Stomach (tissue), 4 donors: ENCODE measurements at regions not wholly inside any gene's neighbourhood (a gene's known extent, or its start where the extent isn't known, plus 50 kb on each side); places are given as distances from the start of the nearest gene placed in this dataset.

Experiments
- CTCF ChIP-seq, 7 experiments: fragments of 450-650 bp in 4 of 7; fragments of 200-600 bp in 3 of 7; sonication (generic) in 3 of 7; IDR thresholded peaks; one replicate each; pipeline ENCODE4 v1.5.1; 2016 to 2019; ENCODE audit warnings: antibody characterized with exemption in 7 of 7, control low read depth in 2 of 7, mild to moderate bottlenecking in 1 of 7
- EP300 ChIP-seq: sonication (generic); formaldehyde crosslinking; IDR thresholded peaks from one replicate; pipeline ENCODE4 v1.6.1; 2017; ENCODE audit warnings: antibody characterized with exemption
- POLR2A ChIP-seq, 4 donors: fragments of 450-650 bp; IDR thresholded peaks; one replicate each; pipeline ENCODE4 v1.6.1; 2016; ENCODE audit warnings: antibody characterized with exemption in 4 of 4, control low read depth in 2 of 4, mild to moderate bottlenecking in 1 of 4, moderate library complexity in 1 of 4
- POLR2AphosphoS5 ChIP-seq, 3 donors: sonication (generic); formaldehyde crosslinking; IDR thresholded peaks; one replicate each; pipeline ENCODE4 v1.6.1; 2016; ENCODE audit warnings: antibody characterized with exemption in 3 of 3

GRCh38 chr5:130957151-130957550 is 207.9 kb downstream of the HINT1 start:
- TF ChIP-seq CTCF (IDR thresholded peaks at IDR 0.05) (no peak), POLR2A (IDR thresholded peaks at IDR 0.05) (no peak), POLR2AphosphoS5 (IDR thresholded peaks at IDR 0.05) (no peak), EP300 (no peak)
